ENCODE measurements at regions not wholly inside any gene's neighbourhood (a gene's known extent, or its start where the extent isn't known, plus 50 kb on each side); places are given as distances from the start of the nearest gene placed in this dataset.

DNA sequence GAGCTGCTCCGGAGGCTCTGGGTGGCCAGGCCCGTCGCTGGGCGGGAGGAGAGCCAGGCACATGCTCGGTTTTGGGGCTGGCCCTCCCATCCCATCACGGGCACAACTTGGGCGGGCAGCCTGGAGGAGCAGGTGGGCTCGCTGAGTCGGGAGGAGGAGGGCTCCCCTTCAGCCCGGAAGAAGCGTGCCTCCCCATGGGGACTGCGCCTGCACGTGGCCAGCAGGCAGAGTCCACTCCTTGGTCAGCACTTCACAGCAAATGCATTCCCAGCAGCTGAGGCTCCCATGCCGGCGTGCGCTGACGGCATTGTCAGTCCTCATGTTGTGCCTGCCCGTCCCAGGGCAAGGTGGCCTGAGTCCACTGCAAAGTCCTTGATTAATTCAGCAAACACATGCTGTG, 1281.7 kb downstream of the BRD1 start:
- DNase-seq (ENCODE audit: low read depth): no peak
- TF ChIP-seq, protein P1, sequence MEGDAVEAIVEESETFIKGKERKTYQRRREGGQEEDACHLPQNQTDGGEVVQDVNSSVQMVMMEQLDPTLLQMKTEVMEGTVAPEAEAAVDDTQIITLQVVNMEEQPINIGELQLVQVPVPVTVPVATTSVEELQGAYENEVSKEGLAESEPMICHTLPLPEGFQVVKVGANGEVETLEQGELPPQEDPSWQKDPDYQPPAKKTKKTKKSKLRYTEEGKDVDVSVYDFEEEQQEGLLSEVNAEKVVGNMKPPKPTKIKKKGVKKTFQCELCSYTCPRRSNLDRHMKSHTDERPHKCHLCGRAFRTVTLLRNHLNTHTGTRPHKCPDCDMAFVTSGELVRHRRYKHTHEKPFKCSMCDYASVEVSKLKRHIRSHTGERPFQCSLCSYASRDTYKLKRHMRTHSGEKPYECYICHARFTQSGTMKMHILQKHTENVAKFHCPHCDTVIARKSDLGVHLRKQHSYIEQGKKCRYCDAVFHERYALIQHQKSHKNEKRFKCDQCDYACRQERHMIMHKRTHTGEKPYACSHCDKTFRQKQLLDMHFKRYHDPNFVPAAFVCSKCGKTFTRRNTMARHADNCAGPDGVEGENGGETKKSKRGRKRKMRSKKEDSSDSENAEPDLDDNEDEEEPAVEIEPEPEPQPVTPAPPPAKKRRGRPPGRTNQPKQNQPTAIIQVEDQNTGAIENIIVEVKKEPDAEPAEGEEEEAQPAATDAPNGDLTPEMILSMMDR (IDR thresholded peaks at IDR 0.05; ENCODE audit: control insufficient read depth, insufficient read depth, low read depth, low read length, missing control alignments): no peak
- H3K4me3 ChIP-seq (ENCODE audit: control insufficient read depth, low read depth, low read length): no peak overlapping the region

DNA sequence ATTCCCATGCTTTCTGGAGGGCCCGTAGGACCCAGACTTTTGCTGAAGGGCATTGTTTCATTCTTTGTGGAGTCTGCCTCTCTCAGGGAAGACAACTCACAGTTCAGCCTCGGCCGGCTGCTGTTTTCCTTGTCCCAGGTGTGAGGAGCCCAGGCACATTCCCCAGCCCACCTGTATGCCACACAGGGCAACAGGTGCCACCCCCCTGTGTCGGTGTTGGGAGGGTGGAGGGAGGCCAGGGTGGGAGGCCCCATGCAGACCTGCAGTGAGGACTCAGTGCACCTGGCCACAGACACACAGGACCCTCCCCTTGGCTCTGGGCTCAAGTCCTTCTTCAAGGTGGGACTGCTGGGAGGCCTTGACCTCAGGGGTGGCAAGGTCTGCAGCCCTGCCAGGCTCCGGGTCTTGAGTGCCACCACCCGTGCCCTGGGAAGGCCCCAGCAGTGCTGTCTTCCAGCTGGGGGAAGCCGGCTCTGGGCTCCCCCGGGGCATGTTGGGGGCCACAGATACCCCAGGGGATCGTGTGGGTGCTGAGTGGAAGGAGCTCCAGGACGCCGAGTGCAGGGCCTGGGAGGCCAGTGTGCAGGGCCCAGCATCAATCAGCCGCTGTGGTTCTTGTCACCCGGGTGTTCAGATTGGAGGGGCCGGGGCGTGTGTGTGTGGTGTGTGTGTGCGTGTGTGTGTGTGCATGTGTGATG, 1286.1 kb downstream of the BRD1 start:
- no peak for DNase-seq (ENCODE audit: low read depth)
- TF ChIP-seq, protein P1 (IDR thresholded peaks at IDR 0.05; ENCODE audit: control insufficient read depth, insufficient read depth, low read depth, low read length, missing control alignments): no peak
- H3K4me3 ChIP-seq (ENCODE audit: control insufficient read depth, low read depth, low read length): no peak overlapping the region

GRCh38 chr22:48539261-48539660, 1288.4 kb downstream of the BRD1 start:
- DNase-seq (ENCODE audit: low read depth): no peak
- no peak overlapping the region for H3K4me3 ChIP-seq (ENCODE audit: control insufficient read depth, low read depth, low read length)
- TF ChIP-seq, protein P1 (IDR thresholded peaks at IDR 0.05; ENCODE audit: control insufficient read depth, insufficient read depth, low read depth, low read length, missing control alignments): no peak

GRCh38 chr22:48538291-48538820, 1289.3 kb downstream of the BRD1 start:
- no peak for DNase-seq (ENCODE audit: low read depth)
- TF ChIP-seq, protein P1 (IDR thresholded peaks at IDR 0.05; ENCODE audit: control insufficient read depth, insufficient read depth, low read depth, low read length, missing control alignments): no peak

GRCh38 chr22:48537343-48537680, 1290.4 kb downstream of the BRD1 start:
- TF ChIP-seq, protein P1 (IDR thresholded peaks at IDR 0.05; ENCODE audit: control insufficient read depth, insufficient read depth, low read depth, low read length, missing control alignments): no peak
- DNase-seq (ENCODE audit: low read depth): no peak
- H3K4me3 ChIP-seq (ENCODE audit: control insufficient read depth, low read depth, low read length): no peak overlapping the region

More at GRCh38 chr22:48538291-48538820, 1289.3 kb downstream of the BRD1 start:
- H3K4me3 ChIP-seq (ENCODE audit: control insufficient read depth, low read depth, low read length): no peak overlapping the region

- H3K4me3 ChIP-seq (ENCODE audit: control insufficient read depth, low read depth, low read length): no peak overlapping the region
- TF ChIP-seq, protein P1 (IDR thresholded peaks at IDR 0.05; ENCODE audit: control insufficient read depth, insufficient read depth, low read depth, low read length, missing control alignments): no peak
- no peak for DNase-seq (ENCODE audit: low read depth)
These were observed 1290.9 kb downstream of the BRD1 start for GRCh38 chr22:48536541-48537342.

All from AG09309 (cell line).